ENCODE measurements at regions not wholly inside any gene's neighbourhood (a gene's known extent, or its start where the extent isn't known, plus 50 kb on each side); places are given as distances from the start of the nearest gene placed in this dataset.

GRCh38 chr7:35463176-35463700 lies 209.3 kb upstream of the TBX20 start:
- H3K4me1 ChIP-seq (ENCODE audit: insufficient read depth, insufficient read length), result no peaks in the 10 kb centered on the region
- H3K27me3 ChIP-seq (ENCODE audit: insufficient read depth, insufficient read length), result no peaks in the 10 kb centered on the region
- TF ChIP-seq YY1 (IDR thresholded peaks at IDR 0.05; ENCODE audit: insufficient read depth, insufficient read length), result no peak
- TF ChIP-seq SUZ12 (IDR thresholded peaks at IDR 0.05; ENCODE audit: extremely low read depth, insufficient read depth, insufficient read length), result no peak
- TF ChIP-seq ZNF274 (IDR thresholded peaks at IDR 0.05; ENCODE audit: low read depth, low read length), result no peak
- no peak for DNase-seq (ENCODE audit: low read depth, low spot score)
- H3K9me3 ChIP-seq (ENCODE audit: insufficient read depth, low read length), result no peaks in the 10 kb centered on the region
- H3K9ac ChIP-seq (ENCODE audit: insufficient read length, low read depth), result no peak overlapping the region
- no peak overlapping the region for H3K4me3 ChIP-seq (ENCODE audit: insufficient read length, low read depth)
- no peaks in the 10 kb centered on the region for H3K36me3 ChIP-seq (ENCODE audit: insufficient read depth, insufficient read length, low read length)

GRCh38 chr7:35454575-35455385 lies 200.9 kb upstream of the TBX20 start:
- Histone ChIP-seq H3K27me3 (ENCODE audit: insufficient read depth, insufficient read length) (no peaks in the 10 kb centered on the region), H3K4me3 (ENCODE audit: insufficient read length, low read depth) (no peak overlapping the region), H3K36me3 (ENCODE audit: insufficient read depth, insufficient read length, low read length) (no peaks in the 10 kb centered on the region), H3K4me1 (ENCODE audit: insufficient read depth, insufficient read length) (no peaks in the 10 kb centered on the region), H3K9me3 (ENCODE audit: insufficient read depth, low read length) (no peaks in the 10 kb centered on the region), H3K9ac (ENCODE audit: insufficient read length, low read depth) (no peak overlapping the region)
- DNase-seq (ENCODE audit: low read depth, low spot score), result no peak
- TF ChIP-seq SUZ12 (IDR thresholded peaks at IDR 0.05; ENCODE audit: extremely low read depth, insufficient read depth, insufficient read length) (no peak), YY1 (IDR thresholded peaks at IDR 0.05; ENCODE audit: insufficient read depth, insufficient read length) (no peak), ZNF274 (IDR thresholded peaks at IDR 0.05; ENCODE audit: low read depth, low read length) (no peak)

- no peaks in the 10 kb centered on the region for H3K27me3 ChIP-seq (ENCODE audit: insufficient read depth, insufficient read length)
- no peak overlapping the region for H3K9ac ChIP-seq (ENCODE audit: insufficient read length, low read depth)
- H3K4me1 ChIP-seq (ENCODE audit: insufficient read depth, insufficient read length), result no peaks in the 10 kb centered on the region
- TF ChIP-seq SUZ12 (IDR thresholded peaks at IDR 0.05; ENCODE audit: extremely low read depth, insufficient read depth, insufficient read length) (no peak), YY1 (IDR thresholded peaks at IDR 0.05; ENCODE audit: insufficient read depth, insufficient read length) (no peak), ZNF274 (IDR thresholded peaks at IDR 0.05; ENCODE audit: low read depth, low read length) (no peak)
- H3K9me3 ChIP-seq (ENCODE audit: insufficient read depth, low read length), result no peaks in the 10 kb centered on the region
- H3K36me3 ChIP-seq (ENCODE audit: insufficient read depth, insufficient read length, low read length), result no peaks in the 10 kb centered on the region
- H3K4me3 ChIP-seq (ENCODE audit: insufficient read length, low read depth), result no peak overlapping the region
- no peak for DNase-seq (ENCODE audit: low read depth, low spot score)
Observed at GRCh38 chr7:35450456-35451214, 196.7 kb upstream of the TBX20 start.

- H3K36me3 ChIP-seq (ENCODE audit: insufficient read depth, insufficient read length, low read length), result no peaks in the 10 kb centered on the region
- H3K9ac ChIP-seq (ENCODE audit: insufficient read length, low read depth), result no peak overlapping the region
- no peaks in the 10 kb centered on the region for H3K27me3 ChIP-seq (ENCODE audit: insufficient read depth, insufficient read length)
- TF ChIP-seq SUZ12 (IDR thresholded peaks at IDR 0.05; ENCODE audit: extremely low read depth, insufficient read depth, insufficient read length) (no peak), YY1 (IDR thresholded peaks at IDR 0.05; ENCODE audit: insufficient read depth, insufficient read length) (no peak)
- no peak overlapping the region for H3K4me3 ChIP-seq (ENCODE audit: insufficient read length, low read depth)
- no peaks in the 10 kb centered on the region for H3K9me3 ChIP-seq (ENCODE audit: insufficient read depth, low read length)
- no peak for DNase-seq (ENCODE audit: low read depth, low spot score)
- no peaks in the 10 kb centered on the region for H3K4me1 ChIP-seq (ENCODE audit: insufficient read depth, insufficient read length)
Observed at GRCh38 chr7:35448486-35448885, 194.6 kb upstream of the TBX20 start.

GRCh38 chr7:35446091-35446490 lies 192.2 kb upstream of the TBX20 start:
- no peaks in the 10 kb centered on the region for H3K4me1 ChIP-seq (ENCODE audit: insufficient read depth, insufficient read length)
- no peak overlapping the region for H3K4me3 ChIP-seq (ENCODE audit: insufficient read length, low read depth)
- H3K9me3 ChIP-seq (ENCODE audit: insufficient read depth, low read length), result no peaks in the 10 kb centered on the region
- TF ChIP-seq SUZ12 (IDR thresholded peaks at IDR 0.05; ENCODE audit: extremely low read depth, insufficient read depth, insufficient read length), result no peak
- TF ChIP-seq ZNF274 (IDR thresholded peaks at IDR 0.05; ENCODE audit: low read depth, low read length), result no peak
- TF ChIP-seq YY1 (IDR thresholded peaks at IDR 0.05; ENCODE audit: insufficient read depth, insufficient read length), result no peak
- DNase-seq (ENCODE audit: low read depth, low spot score), result peak; percentile 25
- no peaks in the 10 kb centered on the region for H3K36me3 ChIP-seq (ENCODE audit: insufficient read depth, insufficient read length, low read length)
- no peak overlapping the region for H3K9ac ChIP-seq (ENCODE audit: insufficient read length, low read depth)
- no peaks in the 10 kb centered on the region for H3K27me3 ChIP-seq (ENCODE audit: insufficient read depth, insufficient read length)

DNA sequence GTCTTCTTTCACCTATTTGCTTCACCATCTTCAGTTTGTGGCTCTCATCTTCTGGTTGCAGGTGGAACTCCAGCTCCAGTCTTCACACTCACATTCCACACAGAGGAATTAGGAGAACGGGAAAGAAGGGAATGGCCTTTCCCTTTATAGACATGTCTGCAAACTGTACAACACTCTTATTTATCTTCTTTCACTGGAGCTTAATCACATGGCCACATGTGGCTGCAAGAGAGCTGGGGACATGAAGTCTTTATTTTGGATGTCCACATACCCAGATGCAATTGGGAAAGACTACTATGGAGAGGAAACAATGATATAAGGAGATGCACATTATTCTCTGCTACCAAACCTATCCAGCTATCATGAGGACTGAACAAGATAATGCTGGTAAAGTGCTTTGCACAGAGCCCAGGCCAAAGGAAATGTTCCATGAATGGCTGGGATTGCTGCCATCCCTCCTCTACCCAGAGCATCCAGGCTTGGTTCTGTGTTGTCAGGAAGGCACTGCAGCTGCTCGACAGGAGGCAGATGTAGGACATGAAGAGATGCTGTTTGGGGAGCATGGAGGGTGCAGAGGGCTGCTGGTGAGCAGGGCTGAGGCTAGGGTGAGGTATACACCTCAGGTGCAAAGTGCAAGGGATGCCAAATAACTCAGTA lies 183.8 kb upstream of the TBX20 start:
- no peak for TF ChIP-seq SUZ12 (IDR thresholded peaks at IDR 0.05; ENCODE audit: extremely low read depth, insufficient read depth, insufficient read length)
- Histone ChIP-seq H3K4me3 (ENCODE audit: insufficient read length, low read depth) (no peak overlapping the region), H3K9ac (ENCODE audit: insufficient read length, low read depth) (no peak overlapping the region), H3K27me3 (ENCODE audit: insufficient read depth, insufficient read length) (no peaks in the 10 kb centered on the region), H3K36me3 (ENCODE audit: insufficient read depth, insufficient read length, low read length) (no peaks in the 10 kb centered on the region), H3K4me1 (ENCODE audit: insufficient read depth, insufficient read length) (no peaks in the 10 kb centered on the region), H3K9me3 (ENCODE audit: insufficient read depth, low read length) (no peaks in the 10 kb centered on the region; the same call in 1 of the 2 replicates)
- DNase-seq (ENCODE audit: low read depth, low spot score), result no peak

DNA sequence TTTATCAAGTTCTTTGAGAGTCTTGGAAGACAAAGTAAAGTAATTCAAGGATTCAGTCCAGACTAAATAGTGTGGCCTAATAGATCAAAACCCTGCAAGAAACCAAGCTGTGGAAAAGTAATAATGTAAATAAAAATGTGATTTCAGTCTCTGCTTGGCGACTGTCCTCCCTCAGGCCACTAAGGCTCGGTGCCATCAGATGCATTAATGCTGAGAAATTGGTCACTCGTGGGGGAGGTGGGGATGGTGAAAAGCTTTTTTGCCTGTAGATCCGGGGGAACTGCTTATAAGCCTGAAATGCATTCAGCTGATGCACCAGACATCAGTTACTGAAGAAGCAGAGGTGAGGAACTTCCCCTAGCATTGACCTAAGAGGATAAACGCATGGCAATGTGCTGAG lies 182.6 kb upstream of the TBX20 start:
- H3K4me3 ChIP-seq (ENCODE audit: insufficient read length, low read depth), result no peak overlapping the region
- no peaks in the 10 kb centered on the region for H3K4me1 ChIP-seq (ENCODE audit: insufficient read depth, insufficient read length)
- no peak overlapping the region for H3K9ac ChIP-seq (ENCODE audit: insufficient read length, low read depth)
- H3K9me3 ChIP-seq (ENCODE audit: insufficient read depth, low read length), result peaks cover 1% of the 10 kb centered on the region
- H3K36me3 ChIP-seq (ENCODE audit: insufficient read depth, insufficient read length, low read length), result no peaks in the 10 kb centered on the region
- H3K27me3 ChIP-seq (ENCODE audit: insufficient read depth, insufficient read length), result no peaks in the 10 kb centered on the region
- DNase-seq (ENCODE audit: low read depth, low spot score), result no peak
- TF ChIP-seq YY1 (IDR thresholded peaks at IDR 0.05; ENCODE audit: insufficient read depth, insufficient read length), result no peak
- TF ChIP-seq ZNF274 (IDR thresholded peaks at IDR 0.05; ENCODE audit: low read depth, low read length), result no peak
- TF ChIP-seq SUZ12 (IDR thresholded peaks at IDR 0.05; ENCODE audit: extremely low read depth, insufficient read depth, insufficient read length), result no peak

All from NT2/D1 (cell line).